Endothelial cell of umbilical vein (primary cell): ENCODE measurements at regions not wholly inside any gene's neighbourhood (a gene's known extent, or its start where the extent isn't known, plus 50 kb on each side); places are given as distances from the start of the nearest gene placed in this dataset.

Experiments used
- EZH2 ChIP-seq: IDR thresholded peaks from 2 replicates; pipeline ENCODE4 v1.6.1; 2012; ENCODE audit warnings: borderline replicate concordance, low read depth, mild to moderate bottlenecking, moderate library complexity, low read length, inconsistent platforms; ENCODE audit not compliant: severe bottlenecking
- MYC ChIP-seq: IDR thresholded peaks from one replicate; pipeline ENCODE4 v1.6.1; 2011; ENCODE audit warnings: mild to moderate bottlenecking, low read depth, low read length
- POLR2A ChIP-seq: IDR thresholded peaks from 2 replicates; pipeline ENCODE4 v1.6.1; 2012; ENCODE audit warnings: low read depth, mild to moderate bottlenecking, control low read depth, low read length
- TF ChIP-seq, protein P1 (sequence below), 2 donors: IDR thresholded peaks; 1 replicate in 1 of 2; 2 replicates in 1 of 2; pipeline ENCODE4 v1.5.1; 2011; ENCODE audit warnings: low read length in 2 of 2, mild to moderate bottlenecking in 2 of 2, moderate library complexity in 2 of 2, control low read depth in 1 of 2, inconsistent platforms in 1 of 2, low read depth in 1 of 2; ENCODE audit not compliant: insufficient read depth in 1 of 2; ENCODE audit errors: extremely low read depth in 1 of 2

DNA sequence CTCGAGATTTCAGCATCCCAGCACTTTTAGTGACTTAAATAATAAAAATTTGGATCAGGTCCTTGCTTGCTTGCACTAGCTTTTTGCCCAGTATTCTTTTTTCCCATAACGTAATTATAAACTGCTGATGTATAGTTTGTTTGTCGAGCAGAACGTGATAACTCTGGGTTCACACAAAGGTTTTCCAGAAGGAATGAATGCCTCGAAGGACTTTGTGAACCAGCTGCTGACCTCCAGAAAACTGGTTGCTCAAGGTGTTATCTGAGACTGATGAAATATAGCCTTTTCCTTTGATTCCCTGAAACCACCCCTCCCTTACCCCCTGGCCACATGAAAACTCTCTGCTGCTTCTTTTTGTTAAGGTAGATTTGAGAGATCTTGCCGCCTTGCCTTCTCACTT, 229.1 kb upstream of the CARD18 start:
- TF ChIP-seq, protein P1, sequence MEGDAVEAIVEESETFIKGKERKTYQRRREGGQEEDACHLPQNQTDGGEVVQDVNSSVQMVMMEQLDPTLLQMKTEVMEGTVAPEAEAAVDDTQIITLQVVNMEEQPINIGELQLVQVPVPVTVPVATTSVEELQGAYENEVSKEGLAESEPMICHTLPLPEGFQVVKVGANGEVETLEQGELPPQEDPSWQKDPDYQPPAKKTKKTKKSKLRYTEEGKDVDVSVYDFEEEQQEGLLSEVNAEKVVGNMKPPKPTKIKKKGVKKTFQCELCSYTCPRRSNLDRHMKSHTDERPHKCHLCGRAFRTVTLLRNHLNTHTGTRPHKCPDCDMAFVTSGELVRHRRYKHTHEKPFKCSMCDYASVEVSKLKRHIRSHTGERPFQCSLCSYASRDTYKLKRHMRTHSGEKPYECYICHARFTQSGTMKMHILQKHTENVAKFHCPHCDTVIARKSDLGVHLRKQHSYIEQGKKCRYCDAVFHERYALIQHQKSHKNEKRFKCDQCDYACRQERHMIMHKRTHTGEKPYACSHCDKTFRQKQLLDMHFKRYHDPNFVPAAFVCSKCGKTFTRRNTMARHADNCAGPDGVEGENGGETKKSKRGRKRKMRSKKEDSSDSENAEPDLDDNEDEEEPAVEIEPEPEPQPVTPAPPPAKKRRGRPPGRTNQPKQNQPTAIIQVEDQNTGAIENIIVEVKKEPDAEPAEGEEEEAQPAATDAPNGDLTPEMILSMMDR (IDR thresholded peaks at IDR 0.05; ENCODE audit: extremely low read depth in 1 of 2, insufficient read depth in 1 of 2, low read depth in 1 of 2, low read length in 2 of 2) = no peak
- TF ChIP-seq EZH2 = no peak
- no peak for TF ChIP-seq MYC
- no peak for TF ChIP-seq POLR2A
